CD4-positive, CD25-positive, alpha-beta regulatory T cell (primary cell): ENCODE measurements at regions not wholly inside any gene's neighbourhood (a gene's known extent, or its start where the extent isn't known, plus 50 kb on each side); places are given as distances from the start of the nearest gene placed in this dataset.

Experiments used
- ATAC-seq, 2 donors: fragments of 150-1000 bp; cut with Tn5 transposase; one replicate each; pipeline ENCODE4 v1.10.0; 2021; ENCODE audit warnings: low read depth in 2 of 2, moderate number of reproducible peaks in 2 of 2, moderate library complexity in 1 of 2
- DNase-seq, 3 donors: peaks; one replicate each; pipeline versions ENCODE4 v3.0.0 to v3.0.0-alpha.2; 2012 to 2022; ENCODE audit warnings: mixed read lengths in 1 of 3
- H3K27ac ChIP-seq: one replicate; pipeline ENCODE4 v1.7.0; 2013; ENCODE audit warnings: mild to moderate bottlenecking, low read length; ENCODE audit not compliant: insufficient read depth, poor library complexity, severe bottlenecking
- H3K27me3 ChIP-seq: one replicate; pipeline ENCODE4 v1.7.0; 2013; ENCODE audit warnings: low read length; ENCODE audit not compliant: control insufficient read depth, insufficient read depth
- H3K36me3 ChIP-seq: one replicate; pipeline ENCODE4 v1.7.0; 2013; ENCODE audit warnings: mild to moderate bottlenecking, low read length, moderate library complexity; ENCODE audit not compliant: control insufficient read depth, insufficient read depth
- H3K4me1 ChIP-seq: 2 replicates; pipeline ENCODE4 v1.7.0; 2013; ENCODE audit warnings: mild to moderate bottlenecking, low read length; ENCODE audit not compliant: insufficient read depth, control insufficient read depth, poor library complexity, severe bottlenecking
- H3K4me3 ChIP-seq: one replicate; pipeline ENCODE4 v1.7.0; 2013; ENCODE audit warnings: low read depth, mild to moderate bottlenecking, low read length, moderate library complexity
- H3K9me3 ChIP-seq, 2 experiments: 1 replicate in 1 of 2; 2 replicates in 1 of 2; pipeline ENCODE4 v1.7.0; 2013; ENCODE audit warnings: low read length in 2 of 2, mild to moderate bottlenecking in 1 of 2, moderate library complexity in 1 of 2; ENCODE audit not compliant: control insufficient read depth in 2 of 2
- H3K27ac Mint-ChIP-seq, 3 donors: one replicate each; pipeline ENCODE4 v1.8.0; 2020 to 2022; ENCODE audit warnings: mild to moderate bottlenecking in 3 of 3, mixed read lengths in 3 of 3, moderate library complexity in 2 of 3
- H3K27me3 Mint-ChIP-seq: one replicate; pipeline ENCODE4 v1.8.0; 2022; ENCODE audit warnings: mild to moderate bottlenecking, mixed read lengths
- H3K36me3 Mint-ChIP-seq: one replicate; pipeline ENCODE4 v1.8.0; 2020; ENCODE audit warnings: mixed read lengths
- H3K4me1 Mint-ChIP-seq, 4 donors: one replicate each; pipeline ENCODE4 v1.8.0; 2020 to 2022; ENCODE audit warnings: mixed read lengths in 4 of 4, mild to moderate bottlenecking in 1 of 4
- H3K4me3 Mint-ChIP-seq, 4 donors: one replicate each; pipeline ENCODE4 v1.8.0; 2020 to 2022; ENCODE audit warnings: mild to moderate bottlenecking in 4 of 4, mixed read lengths in 4 of 4, moderate library complexity in 3 of 4
- H3K9me3 Mint-ChIP-seq, 7 donors: one replicate each; pipeline ENCODE4 v1.8.0; 2020 to 2022; ENCODE audit warnings: mixed read lengths in 7 of 7, mild to moderate bottlenecking in 3 of 7, moderate library complexity in 2 of 7

GRCh38 chr6:26205161-26205624 lies 118.0 kb downstream of the HFE start:
- Histone ChIP-seq H3K4me1 (peaks cover 32% of the 10 kb centered on the region), H3K9me3 (no peaks in the 10 kb centered on the region), H3K27ac (peak overlapping the region; percentile 93), H3K36me3 (no peaks in the 10 kb centered on the region), H3K27me3 (no peaks in the 10 kb centered on the region), H3K4me3 (peak overlapping the region; percentile 93)
- H3K4me1 Mint-ChIP-seq = peaks cover 0 to 23% (median 8%) of the 10 kb centered on the region in 4 donors
- H3K4me3 Mint-ChIP-seq = no peak overlapping the region
- ATAC-seq (peak; percentile 64 to 70), DNase-seq (peak; percentile 73 to 96 (median 88))
- peaks cover 0 to 3% (median 0%) of the 10 kb centered on the region in 7 donors for H3K9me3 Mint-ChIP-seq
- H3K36me3 Mint-ChIP-seq = no peaks in the 10 kb centered on the region
- peaks cover 9% of the 10 kb centered on the region for H3K27me3 Mint-ChIP-seq
- H3K27ac Mint-ChIP-seq = no peak overlapping the region

GRCh38 chr6:26205625-26206574 lies 118.7 kb downstream of the HFE start:
- peak overlapping the region; percentile 93 for H3K4me3 ChIP-seq
- H3K27me3 Mint-ChIP-seq = peaks cover 9% of the 10 kb centered on the region
- no peak overlapping the region for H3K4me3 Mint-ChIP-seq
- no peaks in the 10 kb centered on the region for H3K36me3 Mint-ChIP-seq
- H3K27ac ChIP-seq = peak overlapping the region; percentile 93
- H3K27me3 ChIP-seq = no peaks in the 10 kb centered on the region
- peak in 2 of 3 donors; percentile 30 to 59 for DNase-seq
- peaks cover 0 to 3% (median 0%) of the 10 kb centered on the region in 7 donors for H3K9me3 Mint-ChIP-seq
- no peak for ATAC-seq
- no peaks in the 10 kb centered on the region for H3K9me3 ChIP-seq
- H3K27ac Mint-ChIP-seq = no peak overlapping the region
- H3K36me3 ChIP-seq = no peaks in the 10 kb centered on the region
- peaks cover 28% of the 10 kb centered on the region for H3K4me1 ChIP-seq
- H3K4me1 Mint-ChIP-seq = peaks cover 0 to 20% (median 8%) of the 10 kb centered on the region in 4 donors

GRCh38 chr6:26206868-26207801 lies 119.9 kb downstream of the HFE start:
- Mint-ChIP-seq H3K27me3 (peaks cover 9% of the 10 kb centered on the region), H3K9me3 (peaks cover 0 to 3% (median 0%) of the 10 kb centered on the region in 7 donors), H3K4me3 (no peak overlapping the region), H3K27ac (no peak overlapping the region), H3K36me3 (no peaks in the 10 kb centered on the region), H3K4me1 (peaks cover 0 to 14% (median 7%) of the 10 kb centered on the region in 4 donors)
- peaks cover 28% of the 10 kb centered on the region for H3K4me1 ChIP-seq
- peak overlapping the region; percentile 93 for H3K27ac ChIP-seq
- no peaks in the 10 kb centered on the region for H3K27me3 ChIP-seq
- H3K4me3 ChIP-seq = peak overlapping the region; percentile 93
- H3K36me3 ChIP-seq = no peaks in the 10 kb centered on the region
- no peaks in the 10 kb centered on the region for H3K9me3 ChIP-seq
- ATAC-seq = no peak
- DNase-seq = peak in 2 of 3 donors; percentile 49 to 75

GRCh38 chr6:26211963-26212362 lies 124.7 kb downstream of the HFE start:
- H3K36me3 ChIP-seq = no peaks in the 10 kb centered on the region
- DNase-seq (no peak), ATAC-seq (no peak)
- H3K9me3 ChIP-seq = no peaks in the 10 kb centered on the region
- H3K27ac ChIP-seq = no peak overlapping the region
- H3K27ac Mint-ChIP-seq = no peak overlapping the region
- H3K4me1 ChIP-seq = peaks cover 14% of the 10 kb centered on the region
- H3K4me3 ChIP-seq = no peak overlapping the region
- H3K9me3 Mint-ChIP-seq = no peaks in the 10 kb centered on the region
- peak overlapping the region in 1 of 4 donors; percentile 85 for H3K4me3 Mint-ChIP-seq
- H3K36me3 Mint-ChIP-seq = no peaks in the 10 kb centered on the region
- H3K27me3 ChIP-seq = no peaks in the 10 kb centered on the region
- no peaks in the 10 kb centered on the region for H3K27me3 Mint-ChIP-seq
- peaks cover 0 to 10% (median 5%) of the 10 kb centered on the region in 4 donors for H3K4me1 Mint-ChIP-seq

GRCh38 chr6:26213334-26214075 lies 126.3 kb downstream of the HFE start:
- ATAC-seq (no peak), DNase-seq (no peak)
- H3K4me1 Mint-ChIP-seq = peaks cover 0 to 10% (median 4%) of the 10 kb centered on the region in 4 donors
- no peak overlapping the region for H3K27ac ChIP-seq
- no peaks in the 10 kb centered on the region for H3K9me3 ChIP-seq
- peaks cover 24% of the 10 kb centered on the region for H3K4me1 ChIP-seq
- H3K9me3 Mint-ChIP-seq = no peaks in the 10 kb centered on the region
- H3K4me3 ChIP-seq = no peak overlapping the region
- H3K36me3 ChIP-seq = no peaks in the 10 kb centered on the region
- H3K27ac Mint-ChIP-seq = peak overlapping the region in 1 of 3 donors; percentile 68
- H3K27me3 Mint-ChIP-seq = no peaks in the 10 kb centered on the region
- H3K27me3 ChIP-seq = no peaks in the 10 kb centered on the region
- no peaks in the 10 kb centered on the region for H3K36me3 Mint-ChIP-seq
- H3K4me3 Mint-ChIP-seq = peak overlapping the region in 3 of 4 donors; percentile 2 to 48 (median 32)

- Mint-ChIP-seq H3K4me1 (peaks cover 0 to 15% (median 5%) of the 10 kb centered on the region in 4 donors), H3K27me3 (no peaks in the 10 kb centered on the region), H3K36me3 (no peaks in the 10 kb centered on the region), H3K9me3 (no peaks in the 10 kb centered on the region), H3K27ac (no peak overlapping the region), H3K4me3 (peak overlapping the region in 2 of 4 donors; percentile 19 to 88)
- no peaks in the 10 kb centered on the region for H3K27me3 ChIP-seq
- H3K4me1 ChIP-seq = peaks cover 24% of the 10 kb centered on the region
- no peaks in the 10 kb centered on the region for H3K36me3 ChIP-seq
- H3K9me3 ChIP-seq = no peaks in the 10 kb centered on the region
- ATAC-seq = no peak
- DNase-seq = peak in 1 of 3 donors; percentile 37
- peak overlapping the region; percentile 95 for H3K27ac ChIP-seq
- H3K4me3 ChIP-seq = peak overlapping the region; percentile 85
Observed at GRCh38 chr6:26214803-26215584, 127.8 kb downstream of the HFE start.
